GM12878 (cell line): ENCODE measurements at regions not wholly inside any gene's neighbourhood (a gene's known extent, or its start where the extent isn't known, plus 50 kb on each side); places are given as distances from the start of the nearest gene placed in this dataset.

Experiments used
- ATAC-seq: fragments of 200-7000 bp; cut with Tn5 transposase; 3 replicates; pipeline ENCODE4 v1.9.1; 2020; ENCODE audit warnings: mild to moderate bottlenecking, moderate library complexity
- BruUV-seq: library from RNA; stranded (reverse); fragments of 400-500 nt; replicated peaks from 2 replicates; lab custom pipeline; 2021; lab: Mats Ljungman, UMichigan
- CTCF ChIA-PET: fragments of 300-600 bp; sonication (Branson Sonifier 250); formaldehyde crosslinking; extraction: SDS; loops from one replicate; lab custom pipeline; 2021; ENCODE audit warnings: inconsistent platforms; lab: Yijun Ruan, JAX
- POLR2A ChIA-PET: fragments of 350-600 bp; formaldehyde crosslinking; extraction: SDS; loops from one replicate; lab custom pipeline; 2021; ENCODE audit warnings: inconsistent platforms; lab: Charles Lee
- RAD21 ChIA-PET: fragments of 300-600 bp; sonication (Branson Sonifier 250); formaldehyde crosslinking; loops from one replicate; lab custom pipeline; 2023; ENCODE audit warnings: antibody characterized with exemption; ENCODE audit not compliant: unreplicated experiment; lab: Charles Lee
- SMC1A ChIA-PET: fragments of 300-600 bp; sonication (Branson Sonifier 250); formaldehyde crosslinking; loops from one replicate; lab custom pipeline; 2023; ENCODE audit not compliant: unreplicated experiment, uncharacterized antibody; lab: Charles Lee
- DNase-seq: peaks from one replicate; pipeline ENCODE4 v3.0.0-alpha.2; 2011; ENCODE audit warnings: low read depth, low spot score
- FAIRE-seq: peaks from 3 replicates; lab custom pipeline; 2011; peaks lifted over from hg19 to GRCh38; lab: Jason Lieb, UNC
- H2AFZ ChIP-seq: 2 replicates; pipeline ENCODE4 v1.6.0; 2011; ENCODE audit warnings: low read depth, low read length, control low read depth; ENCODE audit not compliant: control insufficient read depth
- H3K27ac ChIP-seq: 2 replicates; pipeline ENCODE4 v1.5.1; 2011; ENCODE audit warnings: control low read depth; ENCODE audit not compliant: control insufficient read depth, insufficient read depth
- H3K27me3 ChIP-seq, 2 experiments: replicated peaks in 1 of 2; 2 replicates each; pipeline versions ENCODE4 v1.6.0 to v1.6.1; 2011; ENCODE audit warnings: low read length in 1 of 2; ENCODE audit not compliant: control insufficient read depth in 2 of 2, insufficient read depth in 2 of 2
- H3K36me3 ChIP-seq, 2 experiments: 2 replicates each; pipeline ENCODE4 v1.5.1; 2011; ENCODE audit warnings: low read length in 1 of 2; ENCODE audit not compliant: control insufficient read depth in 2 of 2, insufficient read depth in 2 of 2
- H3K4me1 ChIP-seq: 2 replicates; pipeline ENCODE4 v1.6.1; 2011; ENCODE audit warnings: mild to moderate bottlenecking, low read length, moderate library complexity, mixed read lengths; ENCODE audit not compliant: control insufficient read depth, insufficient read depth
- H3K4me2 ChIP-seq: 2 replicates; pipeline ENCODE4 v1.6.0; 2011; ENCODE audit warnings: control low read depth; ENCODE audit not compliant: control insufficient read depth, insufficient read depth
- H3K4me3 ChIP-seq: fragments of 200-600 bp; sonication (generic); 2 replicates; pipeline ENCODE4 v1.5.1; 2016
- H3K79me2 ChIP-seq: 2 replicates; pipeline ENCODE4 v1.6.0; 2011; ENCODE audit warnings: low read length; ENCODE audit not compliant: control insufficient read depth, insufficient read depth
- H3K9ac ChIP-seq: 2 replicates; pipeline ENCODE4 v1.8.0; 2011; ENCODE audit warnings: low read length, control low read depth, mixed read lengths; ENCODE audit not compliant: control insufficient read depth, insufficient read depth
- H3K9me3 ChIP-seq: replicated peaks from 3 replicates; pipeline ENCODE4 v1.5.1; 2011; ENCODE audit warnings: mild to moderate bottlenecking, low read length; ENCODE audit not compliant: control insufficient read depth, insufficient read depth
- H4K20me1 ChIP-seq: 2 replicates; pipeline ENCODE4 v1.6.0; 2011; ENCODE audit not compliant: control insufficient read depth, insufficient read depth
- BCL11A ChIP-seq: IDR thresholded peaks from 2 replicates; pipeline ENCODE4 v1.6.1; 2011; ENCODE audit warnings: low read depth, low read length
- WGBS: methylation state at CpG from one replicate; pipeline ENCODE4 v1.1.6; 2016; ENCODE audit warnings: low lambda C conversion rate; ENCODE audit not compliant: insufficient replicate concordance, insufficient coverage; ENCODE audit errors: missing lambda C conversion rate; 5-methylcytosine and 5-hydroxymethylcytosine counted together
- in situ Hi-C: fragments of 300-500 bp; cut with MboI; formaldehyde crosslinking; loops from 9 replicates; pipeline ENCODE4 v1.14.3; 2018; ENCODE audit warnings: mixed read lengths
- intact Hi-C: fragments of 100-400 bp; cut with micrococcal nuclease; formaldehyde crosslinking; loops from one replicate; pipeline ENCODE4 v1.14.2; 2022; ENCODE audit not compliant: unreplicated experiment
- TF ChIP-seq, protein P1 (sequence below): fragments of 450-650 bp; IDR thresholded peaks from 2 replicates; pipeline ENCODE4 v1.6.1; 2018; ENCODE audit warnings: mild to moderate bottlenecking, low read depth, moderate library complexity; ENCODE audit not compliant: partially characterized antibody

DNA sequence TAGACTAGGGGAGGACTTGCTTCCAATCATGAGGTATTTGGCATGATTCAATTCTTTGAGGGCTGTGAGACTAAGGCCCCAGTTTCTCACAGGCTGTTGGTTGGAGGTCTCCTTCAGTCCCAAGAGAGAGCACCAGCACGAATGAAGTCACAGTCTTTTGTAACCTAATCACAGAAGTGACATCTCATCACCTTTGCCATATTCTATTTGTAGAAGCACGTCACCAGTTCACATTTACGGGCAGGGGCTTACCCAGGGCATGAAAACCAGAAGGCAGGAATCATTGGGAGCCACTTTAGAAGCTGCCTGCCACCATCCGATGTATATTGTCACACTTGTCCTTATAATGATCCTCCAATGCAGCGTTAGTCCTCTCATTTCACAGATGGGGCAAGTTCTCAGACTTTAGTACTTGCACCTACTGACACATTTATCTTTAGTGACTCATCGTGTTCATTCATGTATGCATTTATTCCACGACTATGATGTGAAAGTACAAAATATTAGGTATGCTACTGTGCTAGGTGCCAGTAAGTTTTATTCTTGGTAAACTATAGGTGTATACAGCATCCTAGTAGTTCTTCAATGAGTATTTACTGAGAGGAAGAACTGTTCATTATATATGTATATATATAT lies 163.8 kb upstream of the PGRMC2 start:
- Histone ChIP-seq H2AFZ (no peak overlapping the region), H3K4me2 (no peak overlapping the region), H4K20me1 (no peaks in the 10 kb centered on the region), H3K9me3 (no peaks in the 10 kb centered on the region), H3K4me1 (0 out of 2 replicates have a peak, but pooled peaks cover 3% of the 10 kb centered on the region), H3K79me2 (no peaks in the 10 kb centered on the region), H3K36me3 (no peaks in the 10 kb centered on the region), H3K9ac (no peak overlapping the region), H3K27me3 (no peaks in the 10 kb centered on the region), H3K27ac (no peak overlapping the region), H3K4me3 (no peak overlapping the region)
- FAIRE-seq, result no peak
- ChIA-PET CTCF (interaction anchor here (1.2 to 5.9 kb wide), 2 partner anchors 124 to 359 kb away, joined by 4 to 87 read pairs; partner anchors contain the start of gene JADE1), RAD21 (no interaction called here), POLR2A (no interaction called here), SMC1A (interaction anchor here (1.2 to 5.9 kb wide), 4 partner anchors 66 to 357 kb away, joined by 3 to 68 read pairs (median 20); no protein-coding TSS in a partner anchor)
- WGBS, result 62% methylated on average over 7 of the region's 7 CpGs
- BruUV-seq, result no TSS peak
- in situ Hi-C loops (loop anchor here (5.0 kb wide), 1 partner anchor 356 kb away; the partner anchor contains the start of gene JADE1), intact Hi-C loops (loop anchor here (5.0 kb wide), 2 partner anchors 121 to 259 kb away; no protein-coding TSS in a partner anchor)
- no peak for TF ChIP-seq BCL11A
- TF ChIP-seq, protein P1, sequence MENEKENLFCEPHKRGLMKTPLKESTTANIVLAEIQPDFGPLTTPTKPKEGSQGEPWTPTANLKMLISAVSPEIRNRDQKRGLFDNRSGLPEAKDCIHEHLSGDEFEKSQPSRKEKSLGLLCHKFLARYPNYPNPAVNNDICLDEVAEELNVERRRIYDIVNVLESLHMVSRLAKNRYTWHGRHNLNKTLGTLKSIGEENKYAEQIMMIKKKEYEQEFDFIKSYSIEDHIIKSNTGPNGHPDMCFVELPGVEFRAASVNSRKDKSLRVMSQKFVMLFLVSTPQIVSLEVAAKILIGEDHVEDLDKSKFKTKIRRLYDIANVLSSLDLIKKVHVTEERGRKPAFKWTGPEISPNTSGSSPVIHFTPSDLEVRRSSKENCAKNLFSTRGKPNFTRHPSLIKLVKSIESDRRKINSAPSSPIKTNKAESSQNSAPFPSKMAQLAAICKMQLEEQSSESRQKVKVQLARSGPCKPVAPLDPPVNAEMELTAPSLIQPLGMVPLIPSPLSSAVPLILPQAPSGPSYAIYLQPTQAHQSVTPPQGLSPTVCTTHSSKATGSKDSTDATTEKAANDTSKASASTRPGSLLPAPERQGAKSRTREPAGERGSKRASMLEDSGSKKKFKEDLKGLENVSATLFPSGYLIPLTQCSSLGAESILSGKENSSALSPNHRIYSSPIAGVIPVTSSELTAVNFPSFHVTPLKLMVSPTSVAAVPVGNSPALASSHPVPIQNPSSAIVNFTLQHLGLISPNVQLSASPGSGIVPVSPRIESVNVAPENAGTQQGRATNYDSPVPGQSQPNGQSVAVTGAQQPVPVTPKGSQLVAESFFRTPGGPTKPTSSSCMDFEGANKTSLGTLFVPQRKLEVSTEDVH, result no peak
- ATAC-seq, result no peak
- DNase-seq, result no peak
